ENCODE measurements at regions not wholly inside any gene's neighbourhood (a gene's known extent, or its start where the extent isn't known, plus 50 kb on each side); places are given as distances from the start of the nearest gene placed in this dataset.

DNA sequence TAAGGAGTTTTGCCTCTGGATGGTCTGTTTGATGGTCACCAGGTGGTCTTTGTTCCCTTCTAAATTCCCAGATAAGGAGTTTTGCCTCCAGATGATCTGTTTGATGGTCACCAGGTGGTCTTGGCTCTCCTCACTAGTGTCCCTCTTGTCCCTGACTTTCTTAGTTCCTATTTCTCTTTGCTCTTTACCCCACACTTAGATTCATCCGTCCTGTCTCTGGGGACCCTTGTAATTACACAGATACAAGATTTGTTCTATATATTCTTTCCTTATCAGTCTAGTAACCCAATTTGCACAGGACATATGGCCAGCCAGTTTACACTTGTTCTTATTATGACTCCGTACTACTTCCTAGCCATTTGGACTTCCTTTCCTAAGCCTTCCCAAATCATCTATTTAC, 84.0 kb upstream of the B3GAT2 start:
- no peak overlapping the region for H3K4me3 ChIP-seq (ENCODE audit: low read depth, low read length)
- DNase-seq (ENCODE audit: low read depth), result no peak
- TF ChIP-seq, protein P1, sequence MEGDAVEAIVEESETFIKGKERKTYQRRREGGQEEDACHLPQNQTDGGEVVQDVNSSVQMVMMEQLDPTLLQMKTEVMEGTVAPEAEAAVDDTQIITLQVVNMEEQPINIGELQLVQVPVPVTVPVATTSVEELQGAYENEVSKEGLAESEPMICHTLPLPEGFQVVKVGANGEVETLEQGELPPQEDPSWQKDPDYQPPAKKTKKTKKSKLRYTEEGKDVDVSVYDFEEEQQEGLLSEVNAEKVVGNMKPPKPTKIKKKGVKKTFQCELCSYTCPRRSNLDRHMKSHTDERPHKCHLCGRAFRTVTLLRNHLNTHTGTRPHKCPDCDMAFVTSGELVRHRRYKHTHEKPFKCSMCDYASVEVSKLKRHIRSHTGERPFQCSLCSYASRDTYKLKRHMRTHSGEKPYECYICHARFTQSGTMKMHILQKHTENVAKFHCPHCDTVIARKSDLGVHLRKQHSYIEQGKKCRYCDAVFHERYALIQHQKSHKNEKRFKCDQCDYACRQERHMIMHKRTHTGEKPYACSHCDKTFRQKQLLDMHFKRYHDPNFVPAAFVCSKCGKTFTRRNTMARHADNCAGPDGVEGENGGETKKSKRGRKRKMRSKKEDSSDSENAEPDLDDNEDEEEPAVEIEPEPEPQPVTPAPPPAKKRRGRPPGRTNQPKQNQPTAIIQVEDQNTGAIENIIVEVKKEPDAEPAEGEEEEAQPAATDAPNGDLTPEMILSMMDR (conservative IDR thresholded peaks at IDR 0.05; ENCODE audit: low read depth, low read length), result no peak

DNA sequence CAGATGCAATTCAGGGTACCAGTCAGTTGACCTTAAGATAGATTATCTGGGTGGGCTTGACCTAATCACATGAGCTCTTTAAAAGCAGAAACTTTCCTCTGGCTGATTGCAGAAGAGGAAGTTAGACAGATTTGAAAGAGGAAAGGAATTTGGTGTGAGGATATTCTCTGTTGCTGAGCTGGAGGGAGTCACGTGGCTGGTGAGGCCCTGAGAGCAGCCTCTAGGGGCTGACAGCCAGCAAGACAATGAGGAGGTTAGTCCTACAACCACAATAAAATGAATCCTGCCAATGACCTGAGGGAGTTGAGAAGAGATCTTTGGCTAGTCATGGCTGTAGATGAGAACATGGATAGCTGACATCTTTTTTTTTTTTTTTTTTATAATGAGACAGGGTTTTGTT, 87.0 kb upstream of the B3GAT2 start:
- H3K4me3 ChIP-seq (ENCODE audit: low read depth, low read length), result no peak overlapping the region
- TF ChIP-seq, protein P1 (conservative IDR thresholded peaks at IDR 0.05; ENCODE audit: low read depth, low read length), result peak; percentile 26
- peak; percentile 51 for DNase-seq (ENCODE audit: low read depth)

DNA sequence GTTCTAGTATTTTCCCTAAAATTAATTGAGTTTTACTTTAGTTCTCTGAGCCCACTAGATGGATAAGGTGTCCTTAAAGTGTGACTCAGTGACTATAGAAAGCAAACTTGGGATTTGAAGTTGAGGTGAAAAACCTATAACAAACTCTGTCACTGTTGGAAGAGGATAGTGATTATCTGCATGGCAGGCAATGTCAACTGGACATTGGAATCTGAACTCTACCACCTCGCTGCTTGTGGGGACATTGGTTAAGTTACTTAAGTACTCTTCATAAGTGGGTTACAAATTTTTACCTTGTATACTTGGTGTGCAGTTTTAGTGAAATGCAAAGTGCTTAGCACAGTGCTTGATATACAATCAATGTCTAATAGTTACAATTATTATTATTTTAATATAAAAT, 87.9 kb upstream of the B3GAT2 start:
- no peak for DNase-seq (ENCODE audit: low read depth)
- TF ChIP-seq, protein P1 (conservative IDR thresholded peaks at IDR 0.05; ENCODE audit: low read depth, low read length), result no peak

DNA sequence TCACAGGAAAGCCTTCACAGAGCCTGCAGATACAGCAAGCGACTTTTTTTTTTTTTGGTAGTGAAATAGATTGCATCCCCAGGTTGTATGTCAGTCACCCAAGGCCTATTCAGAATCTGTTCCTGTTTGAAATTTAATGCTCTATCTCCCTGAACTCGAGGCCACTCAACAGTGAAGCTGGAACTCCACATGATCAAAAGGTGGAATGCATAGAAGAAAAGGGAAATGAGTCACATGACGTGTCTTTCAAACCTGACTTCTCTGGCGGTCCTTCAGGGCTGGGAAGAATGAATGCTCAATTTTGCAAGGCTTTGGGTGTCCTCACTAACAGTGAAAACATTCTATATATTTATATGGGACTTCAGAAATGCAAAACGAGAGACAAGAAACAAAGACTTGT, 88.4 kb upstream of the B3GAT2 start:
- H3K4me3 ChIP-seq (ENCODE audit: low read depth, low read length), result no peak overlapping the region
- TF ChIP-seq, protein P1 (conservative IDR thresholded peaks at IDR 0.05; ENCODE audit: low read depth, low read length), result no peak
- peak; percentile 18 for DNase-seq (ENCODE audit: low read depth)

More for the DNA sequence above, 87.9 kb upstream of the B3GAT2 start:
- H3K4me3 ChIP-seq (ENCODE audit: low read depth, low read length), result no peak overlapping the region

DNA sequence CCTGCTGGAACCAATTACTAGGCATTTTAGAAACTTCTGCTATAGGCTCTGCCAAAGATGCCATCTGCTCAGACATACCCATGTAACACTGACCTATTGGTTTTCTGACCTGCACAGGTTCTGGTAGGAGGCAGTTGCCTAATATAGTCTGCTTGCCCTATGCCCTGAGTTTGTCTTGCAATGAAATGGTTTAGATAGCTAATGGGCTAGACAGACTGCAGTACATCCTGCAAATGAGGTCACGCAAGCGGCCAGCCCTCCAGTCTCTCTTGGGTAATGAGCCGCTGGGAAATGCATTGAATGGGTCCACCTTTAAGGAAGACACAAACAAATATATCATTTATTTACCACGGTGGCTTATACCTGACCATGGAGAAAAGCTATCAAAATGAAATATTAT, 90.6 kb upstream of the B3GAT2 start:
- DNase-seq (ENCODE audit: low read depth), result no peak
- H3K4me3 ChIP-seq (ENCODE audit: low read depth, low read length), result no peak overlapping the region
- TF ChIP-seq, protein P1 (conservative IDR thresholded peaks at IDR 0.05; ENCODE audit: low read depth, low read length), result no peak

DNA sequence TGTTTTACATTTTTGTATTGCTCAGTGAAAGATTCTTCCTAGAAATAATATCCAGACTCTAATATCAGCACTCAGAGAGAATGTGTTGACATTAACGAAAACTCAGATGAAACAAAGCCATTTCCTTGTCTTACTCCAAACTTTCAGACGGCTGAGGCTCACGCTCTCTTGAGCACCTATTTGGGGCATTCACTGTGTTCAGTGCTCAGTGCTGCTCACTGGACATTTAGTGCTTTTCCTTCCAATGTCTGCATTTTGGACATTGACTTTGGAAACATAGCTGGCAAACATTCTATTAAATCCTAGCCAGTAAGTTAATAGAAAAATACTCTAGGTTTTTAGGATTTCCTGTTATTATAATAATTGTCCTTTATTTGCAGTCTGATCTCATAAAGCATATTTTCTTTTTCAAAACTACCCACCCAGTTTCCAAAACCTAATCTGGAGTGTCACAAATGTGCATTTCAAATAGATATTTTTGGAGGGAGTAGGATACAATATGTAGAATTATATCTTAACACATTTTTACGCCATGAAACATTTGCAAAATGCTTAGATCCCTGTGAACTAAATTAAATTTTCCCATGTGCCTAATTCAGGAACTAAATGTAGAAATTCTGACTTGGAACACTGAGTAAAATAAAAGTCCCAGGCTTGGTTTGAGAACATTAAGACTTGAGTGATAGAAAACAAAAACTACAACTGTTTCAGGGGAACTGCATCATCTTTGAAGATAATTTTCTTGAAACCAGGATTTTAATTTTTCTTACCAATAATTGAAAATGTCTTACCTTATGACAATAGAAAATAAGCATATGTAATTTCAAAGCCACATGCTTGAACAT, 91.7 kb upstream of the B3GAT2 start:
- no peak overlapping the region for H3K4me3 ChIP-seq (ENCODE audit: low read depth, low read length)
- DNase-seq (ENCODE audit: low read depth), result no peak
- TF ChIP-seq, protein P1 (conservative IDR thresholded peaks at IDR 0.05; ENCODE audit: low read depth, low read length), result no peak

All from choroid plexus epithelial cell (primary cell).